Limb (tissue), 2 donors: ENCODE measurements at regions not wholly inside any gene's neighbourhood (a gene's known extent, or its start where the extent isn't known, plus 50 kb on each side); places are given as distances from the start of the nearest gene placed in this dataset.
"Not testable (repeated sequence)": the region's sequence is repeated elsewhere in the genome, so short reads cannot be mapped to it uniquely, and the experiment has no call there.

Experiments used
- DNase-seq, 2 donors: peaks; one replicate each; pipeline ENCODE4 v3.0.0-alpha.2; 2016; ENCODE audit errors: extremely low spot score in 2 of 2

DNA sequence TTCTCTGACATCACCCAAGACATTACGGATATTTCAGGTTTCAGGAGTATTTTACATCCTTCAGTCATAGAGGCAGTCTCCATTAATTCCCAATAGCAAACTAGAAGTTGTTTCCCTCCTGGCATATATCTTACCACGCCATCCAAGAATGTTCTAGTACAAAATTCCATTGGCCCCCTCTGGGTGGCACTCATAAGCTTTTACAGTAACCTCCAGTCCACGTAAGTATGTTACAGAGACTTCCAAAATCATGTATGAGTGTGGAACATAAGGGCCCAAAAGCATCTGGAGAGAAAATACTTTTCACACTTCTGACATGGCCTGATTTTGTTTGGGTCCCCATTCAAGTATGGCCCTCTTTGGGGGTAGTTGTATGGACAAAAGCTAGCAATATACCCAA is 58.1 kb upstream of the DHRS4 start:
- no peak for DNase-seq

DNA sequence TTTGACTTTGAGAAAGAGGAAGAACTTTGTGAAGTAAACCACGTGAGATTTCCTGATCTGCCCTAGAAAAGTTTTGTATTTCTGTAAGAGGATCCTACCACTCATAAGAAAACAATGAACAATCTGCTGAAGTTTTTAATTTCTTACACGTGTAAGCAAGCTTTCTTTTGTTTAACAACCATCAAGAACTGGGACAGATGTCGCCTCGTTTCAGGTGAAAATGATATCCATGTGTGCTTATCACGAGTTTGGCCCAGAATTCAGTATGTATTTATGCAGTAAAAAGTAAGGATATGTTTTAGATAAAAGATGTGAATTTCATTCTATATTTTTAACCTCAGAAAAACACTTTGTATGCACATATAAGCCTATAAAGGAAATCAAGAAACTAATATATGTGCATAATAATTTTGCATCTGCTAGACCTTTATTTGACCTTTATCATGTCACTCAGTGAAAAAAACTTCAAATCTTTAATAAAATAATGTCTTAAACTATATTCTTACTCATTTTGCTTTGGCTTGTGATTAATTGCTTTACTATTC is 56.9 kb upstream of the DHRS4 start:
- DNase-seq, result no peak

DNA sequence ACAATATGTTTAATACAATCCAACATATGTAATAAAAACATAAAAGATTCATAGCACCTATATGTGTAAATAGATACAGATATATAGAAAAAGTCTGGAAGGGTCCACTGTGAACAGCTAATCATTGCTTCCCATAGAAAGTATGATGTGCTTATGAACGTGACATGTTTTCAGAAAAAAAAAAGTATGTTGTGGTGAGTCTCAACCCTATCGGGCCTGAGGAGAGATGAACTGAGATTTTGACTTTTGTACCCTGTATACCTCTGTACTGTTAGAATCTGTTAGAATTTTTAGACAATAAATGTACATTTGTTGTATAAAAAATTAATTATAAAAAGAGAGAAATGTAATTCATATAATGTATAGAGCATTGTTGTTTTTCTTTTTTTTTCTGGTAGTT is 56.3 kb upstream of the DHRS4 start:
- DNase-seq, result not testable (repeated sequence)

DNA sequence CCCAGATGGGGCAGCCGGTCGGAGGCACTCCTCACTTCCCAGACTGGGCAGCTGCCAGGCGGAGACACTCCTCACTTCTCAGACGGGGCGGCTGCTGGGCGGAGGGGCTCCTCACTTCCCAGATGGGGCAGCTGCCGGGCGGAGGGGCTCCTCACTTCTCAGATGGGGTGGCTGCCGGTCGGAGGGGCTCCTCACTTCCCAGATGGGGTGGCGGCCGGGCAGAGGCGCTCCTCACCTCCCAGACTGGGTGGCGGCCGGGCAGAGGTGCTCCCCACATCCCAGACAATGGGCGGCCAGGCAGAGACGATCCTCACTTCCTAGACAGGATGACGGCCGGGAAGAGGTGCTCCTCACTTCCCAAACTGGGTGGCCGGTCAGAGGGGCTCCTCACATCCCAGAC is 55.2 kb upstream of the DHRS4 start:
- DNase-seq, result not testable (repeated sequence)

DNA sequence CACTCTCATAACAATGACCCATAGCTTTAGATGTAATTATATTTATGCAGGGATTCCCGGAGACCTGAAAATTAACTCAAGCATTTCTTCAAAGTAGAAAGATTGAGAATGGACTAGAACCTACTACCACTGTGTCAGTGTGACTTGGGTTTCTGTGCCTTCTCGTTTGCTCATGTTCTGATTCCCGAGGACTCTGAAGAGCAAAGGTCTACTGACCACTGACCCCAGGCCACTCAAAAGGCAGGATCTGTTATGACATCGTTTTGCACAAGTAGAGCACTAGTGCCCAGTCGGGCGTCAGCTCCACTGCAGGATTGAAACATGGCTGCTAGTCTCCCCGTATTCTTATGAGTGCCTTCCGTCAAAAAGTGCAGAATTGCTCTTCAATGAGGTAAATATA is 53.8 kb upstream of the DHRS4 start:
- DNase-seq, result no peak

DNA sequence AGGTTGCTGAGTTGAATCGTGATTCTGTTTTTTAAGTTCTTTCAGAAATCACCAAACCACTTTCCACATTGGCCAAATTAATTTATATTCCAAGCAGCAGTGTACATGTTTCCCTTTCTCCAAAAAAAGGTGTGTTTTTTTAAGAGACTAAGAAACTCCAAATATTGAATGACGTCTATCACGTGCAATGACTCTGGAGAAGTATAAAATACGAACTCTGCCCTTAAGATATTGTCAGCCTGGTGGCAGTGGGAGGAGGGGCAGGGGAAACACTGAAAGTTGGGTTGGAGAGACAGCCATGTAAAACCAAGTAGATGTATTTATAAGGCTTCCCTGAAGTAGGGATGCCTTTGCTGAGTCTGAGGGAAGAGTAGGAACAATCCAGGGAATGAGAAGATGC is 50.1 kb upstream of the DHRS4 start:
- DNase-seq, result no peak
